Muscle of leg (tissue), 3 donors: ENCODE measurements at regions not wholly inside any gene's neighbourhood (a gene's known extent, or its start where the extent isn't known, plus 50 kb on each side); places are given as distances from the start of the nearest gene placed in this dataset.
"Not testable (repeated sequence)": the region's sequence is repeated elsewhere in the genome, so short reads cannot be mapped to it uniquely, and the experiment has no call there.

ENCODE experiments used
- DNase-seq: peaks from one replicate; pipeline ENCODE4 v3.0.0; 2013
- H3K27ac ChIP-seq: one replicate; pipeline ENCODE4 v1.5.1; 2013; ENCODE audit warnings: mild to moderate bottlenecking, low read length, control low read depth
- H3K27me3 ChIP-seq: one replicate; pipeline ENCODE4 v1.6.1; 2013; ENCODE audit warnings: low read length; ENCODE audit not compliant: control insufficient read depth, insufficient read depth
- H3K36me3 ChIP-seq: one replicate; pipeline ENCODE4 v1.6.1; 2013; ENCODE audit warnings: low read length; ENCODE audit not compliant: control insufficient read depth, insufficient read depth
- H3K4me1 ChIP-seq: one replicate; pipeline ENCODE4 v1.6.1; 2013; ENCODE audit warnings: low read length; ENCODE audit not compliant: control insufficient read depth, insufficient read depth
- H3K4me3 ChIP-seq: one replicate; pipeline ENCODE4 v1.5.1; 2013; ENCODE audit warnings: low read length, control low read depth
- H3K9me3 ChIP-seq: replicated peaks from 2 replicates; pipeline ENCODE4 v1.6.1; 2013; ENCODE audit warnings: low read depth, low read length; ENCODE audit not compliant: control insufficient read depth
- WGBS: methylation state at CpG from one replicate; pipeline ENCODE4 v1.1.5; 2013; ENCODE audit warnings: missing lambda C conversion rate; ENCODE audit not compliant: insufficient coverage; 5-methylcytosine and 5-hydroxymethylcytosine counted together

DNA sequence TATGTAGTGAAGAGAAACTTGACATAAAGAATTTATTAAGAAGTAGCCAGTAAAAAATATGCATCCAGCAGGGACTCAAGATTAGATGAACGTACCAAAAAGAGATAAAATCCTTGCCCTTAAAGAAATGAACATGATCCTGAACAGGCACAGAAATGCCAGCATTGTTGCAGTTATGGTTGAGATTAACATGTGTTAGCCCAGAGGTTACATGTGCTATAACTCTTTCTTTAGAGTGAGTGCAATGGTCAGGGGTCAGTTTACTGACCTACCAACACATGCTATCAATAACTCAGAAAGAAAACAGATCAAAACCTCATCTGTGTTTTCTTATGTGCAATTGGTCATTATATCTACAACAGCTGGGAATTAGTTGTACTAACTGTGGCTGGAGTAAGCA lies 166.1 kb upstream of the NDST3 start:
- Histone ChIP-seq H3K4me3 (no peak overlapping the region), H3K27ac (no peak overlapping the region), H3K36me3 (no peaks in the 10 kb centered on the region), H3K4me1 (no peaks in the 10 kb centered on the region), H3K27me3 (no peaks in the 10 kb centered on the region), H3K9me3 (no peaks in the 10 kb centered on the region)
- WGBS: 57% methylated on average over 1 of the region's 1 CpG
- DNase-seq: no peak

DNA sequence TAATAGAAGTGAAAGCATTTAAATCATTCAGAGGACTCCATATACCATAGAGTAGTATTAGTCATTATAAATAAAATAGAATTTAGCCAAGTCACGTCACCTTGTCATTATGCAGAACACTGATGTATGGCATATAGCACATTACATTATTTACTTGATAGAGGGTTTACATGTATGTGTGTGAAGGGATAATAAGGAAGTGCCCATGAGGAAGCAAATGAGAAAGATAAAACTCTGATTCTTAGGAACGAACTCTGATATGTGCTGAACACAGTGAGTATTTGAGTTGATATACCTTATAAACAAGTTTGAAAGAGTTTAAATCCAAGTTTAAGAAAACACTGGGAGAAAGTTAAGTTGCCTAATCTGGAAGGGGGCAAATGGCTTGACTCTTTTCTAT lies 160.5 kb upstream of the NDST3 start:
- Histone ChIP-seq H3K4me3 (no peak overlapping the region), H3K9me3 (no peaks in the 10 kb centered on the region), H3K27me3 (no peaks in the 10 kb centered on the region), H3K27ac (no peak overlapping the region), H3K36me3 (no peaks in the 10 kb centered on the region), H3K4me1 (no peaks in the 10 kb centered on the region)
- DNase-seq: no peak
- WGBS: no CpG with 5 or more reads among the region's 2 CpGs

DNA sequence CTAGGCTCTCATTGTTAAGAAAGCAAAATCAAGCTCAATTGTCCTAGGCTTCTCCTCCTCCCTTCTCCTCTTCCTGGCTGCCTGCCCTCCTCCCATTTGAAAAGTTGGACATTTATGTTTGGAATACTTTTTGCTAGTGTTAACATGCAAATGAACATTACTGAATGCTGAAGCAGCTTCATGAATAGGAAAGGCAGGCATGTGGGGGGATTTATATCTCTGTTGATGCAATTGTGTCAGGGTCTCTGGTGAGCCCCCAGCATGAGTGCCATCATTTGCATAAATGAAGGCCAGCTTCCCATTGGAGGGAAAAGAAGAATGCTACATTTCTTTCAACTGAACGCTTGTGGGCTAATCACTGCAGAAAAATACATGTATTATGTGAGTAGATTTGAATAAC lies 160.1 kb upstream of the NDST3 start:
- no CpG with 5 or more reads among the region's 1 CpG for WGBS
- Histone ChIP-seq H3K4me3 (no peak overlapping the region), H3K9me3 (no peaks in the 10 kb centered on the region), H3K4me1 (no peaks in the 10 kb centered on the region), H3K27ac (no peak overlapping the region), H3K36me3 (no peaks in the 10 kb centered on the region), H3K27me3 (no peaks in the 10 kb centered on the region)
- DNase-seq: peak; percentile 1

DNA sequence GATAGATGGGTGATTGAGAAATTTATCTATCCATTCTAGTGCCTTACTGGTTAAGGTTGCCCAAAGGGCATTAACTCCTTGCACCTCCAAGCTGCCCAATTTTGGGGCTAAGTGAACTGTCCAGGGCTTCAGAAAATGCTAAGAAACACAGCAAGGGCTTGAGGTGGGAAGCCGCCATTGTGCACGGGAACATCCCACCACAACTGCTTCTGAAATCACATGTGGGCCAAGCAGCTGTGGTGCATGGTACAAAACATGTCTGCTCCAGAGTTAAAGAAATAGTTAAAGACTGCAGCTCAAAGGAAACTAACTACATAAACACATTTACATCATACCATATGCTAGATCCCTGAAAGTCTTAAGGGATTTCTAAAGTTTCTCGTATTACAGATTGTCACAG lies 144.3 kb upstream of the NDST3 start:
- Histone ChIP-seq H3K27me3 (no peaks in the 10 kb centered on the region), H3K9me3 (no peaks in the 10 kb centered on the region), H3K4me3 (no peak overlapping the region), H3K4me1 (no peaks in the 10 kb centered on the region), H3K36me3 (no peaks in the 10 kb centered on the region), H3K27ac (no peak overlapping the region)
- peak; percentile 2 for DNase-seq
- no CpG with 5 or more reads among the region's 3 CpGs for WGBS

DNA sequence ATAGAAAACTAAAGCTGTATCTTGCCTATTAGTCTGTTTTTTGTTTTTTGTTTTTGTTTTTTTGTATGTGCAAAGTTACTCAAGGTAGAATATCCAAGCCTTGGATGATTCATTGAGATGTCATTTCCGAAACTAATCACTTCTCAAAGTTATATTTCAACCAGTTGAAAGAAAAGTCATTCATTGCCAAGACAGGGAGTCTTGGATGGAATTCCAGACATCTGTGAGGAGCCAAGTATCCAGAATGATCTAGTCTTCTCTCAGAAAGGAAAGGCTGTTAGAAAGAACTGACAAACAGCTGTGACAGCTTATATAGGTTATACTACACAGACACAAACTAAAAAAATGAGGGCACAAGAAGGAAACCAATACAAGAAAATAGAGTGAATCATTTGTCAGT lies 141.1 kb upstream of the NDST3 start:
- Histone ChIP-seq H3K4me3 (no peak overlapping the region), H3K4me1 (no peaks in the 10 kb centered on the region), H3K9me3 (no peaks in the 10 kb centered on the region), H3K27me3 (no peaks in the 10 kb centered on the region), H3K27ac (no peak overlapping the region), H3K36me3 (no peaks in the 10 kb centered on the region)
- no CpG with 5 or more reads among the region's 1 CpG for WGBS
- peak; percentile 57 for DNase-seq

DNA sequence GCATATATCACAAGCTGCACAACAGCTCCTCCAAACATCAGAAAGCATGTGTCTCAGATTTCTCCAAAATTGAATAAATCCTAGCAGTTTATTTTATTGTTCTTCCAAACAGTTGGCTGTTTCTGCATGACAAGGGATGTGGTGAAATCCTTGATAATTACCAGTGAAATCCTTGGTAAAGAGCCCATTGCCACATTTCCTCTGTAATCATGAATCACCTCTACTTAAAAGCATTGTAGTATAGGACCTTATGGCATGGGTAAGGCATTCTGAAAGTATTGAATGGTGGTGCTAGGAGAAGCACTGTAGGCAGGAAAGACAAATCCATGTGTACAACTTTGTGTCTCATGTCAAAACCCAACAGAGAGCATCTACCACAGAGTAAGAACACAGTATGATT lies 135.8 kb upstream of the NDST3 start:
- no peak for DNase-seq
- Histone ChIP-seq H3K27me3 (no peaks in the 10 kb centered on the region), H3K4me3 (no peak overlapping the region), H3K36me3 (no peaks in the 10 kb centered on the region), H3K4me1 (no peaks in the 10 kb centered on the region), H3K27ac (no peak overlapping the region), H3K9me3 (no peaks in the 10 kb centered on the region)

DNA sequence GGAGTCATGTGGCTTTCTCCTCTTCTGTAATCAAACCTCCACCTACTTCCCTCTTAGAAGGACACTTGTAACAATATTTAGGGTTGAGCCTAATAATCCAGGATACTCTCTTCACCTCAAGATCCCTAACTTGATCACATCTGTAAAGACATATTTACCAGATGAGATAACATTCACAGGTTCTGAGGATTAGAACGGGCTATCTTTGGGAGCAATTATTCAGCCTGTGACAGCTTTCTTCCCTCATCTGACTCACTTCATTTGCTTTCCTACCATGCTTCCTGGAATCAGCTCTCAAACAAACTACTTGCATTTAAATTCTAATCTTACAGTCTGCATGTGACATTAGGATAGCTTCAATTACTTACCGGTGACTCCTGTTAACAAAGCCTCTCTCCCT lies 133.5 kb upstream of the NDST3 start:
- WGBS: 50% methylated on average over 1 of the region's 2 CpGs
- H3K27ac ChIP-seq: no peak overlapping the region
- H3K4me1 ChIP-seq: no peaks in the 10 kb centered on the region

DNA sequence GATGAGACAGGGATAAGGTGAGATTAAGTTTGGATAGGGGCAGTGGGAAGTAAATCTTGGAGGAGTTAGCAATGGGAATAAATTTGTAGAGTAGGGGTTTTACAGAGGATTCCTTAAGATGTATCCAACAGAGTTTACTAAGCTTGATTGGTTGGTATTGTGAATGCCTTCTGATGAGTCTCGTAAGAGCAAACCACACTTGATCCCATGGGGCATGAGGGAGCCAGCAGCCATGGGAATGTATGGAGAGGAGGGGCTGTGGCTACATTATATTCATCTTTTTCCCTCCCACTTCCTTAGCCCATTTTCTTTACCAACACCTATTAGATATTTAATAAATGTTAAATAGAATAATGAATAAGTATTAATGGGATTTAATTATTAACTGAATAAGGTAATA lies 126.6 kb upstream of the NDST3 start:
- H3K27me3 ChIP-seq: no peaks in the 10 kb centered on the region
- H3K36me3 ChIP-seq: no peaks in the 10 kb centered on the region
- no CpG with 5 or more reads among the region's 1 CpG for whole genome bisulfite sequencing
- no peaks in the 10 kb centered on the region for H3K9me3 ChIP-seq
- no peak for DNase-seq
- no peak overlapping the region for H3K27ac ChIP-seq
- H3K4me1 ChIP-seq: no peaks in the 10 kb centered on the region
- no peak overlapping the region for H3K4me3 ChIP-seq

More for the DNA sequence above, 133.5 kb upstream of the NDST3 start:
- H3K36me3 ChIP-seq: no peaks in the 10 kb centered on the region
- H3K27me3 ChIP-seq: no peaks in the 10 kb centered on the region
- H3K4me3 ChIP-seq: no peak overlapping the region
- no peaks in the 10 kb centered on the region for H3K9me3 ChIP-seq
- DNase-seq: no peak

DNA sequence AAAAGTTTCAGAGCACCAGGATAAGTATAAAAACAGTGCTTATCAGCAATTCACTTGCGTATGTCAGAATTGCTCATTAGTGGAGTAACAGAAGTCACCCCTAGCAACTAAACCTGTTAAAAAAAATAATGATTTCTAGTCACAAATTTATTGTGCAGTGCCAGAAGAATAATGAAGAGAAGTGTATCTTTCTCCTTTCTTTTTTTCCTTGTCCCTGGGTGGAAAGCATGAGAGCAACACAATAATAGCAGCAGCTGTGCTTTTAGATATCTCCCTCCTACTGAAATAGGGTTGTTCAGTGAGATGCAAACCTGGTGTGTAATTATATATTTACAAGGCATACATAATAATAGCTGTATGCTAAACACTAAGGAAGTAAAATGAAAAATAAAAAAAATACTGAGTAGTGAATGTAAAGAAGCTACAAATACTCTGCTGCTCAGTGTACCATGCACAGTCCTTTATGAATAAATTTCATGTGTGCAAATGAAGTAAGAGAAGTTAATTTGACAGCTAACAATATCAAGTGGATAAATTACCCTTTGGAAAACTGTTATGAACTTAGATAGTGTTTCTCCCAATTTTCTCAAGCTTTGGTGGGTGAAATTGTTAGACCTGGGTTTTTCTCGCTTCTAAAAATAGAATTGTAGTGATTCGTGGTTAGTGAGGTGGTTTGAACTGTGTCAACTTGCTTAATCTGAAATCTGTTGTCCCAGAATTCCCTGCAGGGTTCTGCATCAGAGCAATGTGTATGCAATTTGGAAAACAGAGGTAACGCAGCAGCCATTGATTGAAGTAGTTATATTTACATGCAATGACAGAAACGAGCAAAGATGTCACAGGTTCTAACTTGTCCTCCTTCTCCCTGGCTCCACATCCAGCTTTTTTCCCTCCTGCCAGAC lies 125.7 kb upstream of the NDST3 start:
- 33% methylated on average over 1 of the region's 5 CpGs for WGBS
- no peak for DNase-seq
- no peak overlapping the region for H3K27ac ChIP-seq

DNA sequence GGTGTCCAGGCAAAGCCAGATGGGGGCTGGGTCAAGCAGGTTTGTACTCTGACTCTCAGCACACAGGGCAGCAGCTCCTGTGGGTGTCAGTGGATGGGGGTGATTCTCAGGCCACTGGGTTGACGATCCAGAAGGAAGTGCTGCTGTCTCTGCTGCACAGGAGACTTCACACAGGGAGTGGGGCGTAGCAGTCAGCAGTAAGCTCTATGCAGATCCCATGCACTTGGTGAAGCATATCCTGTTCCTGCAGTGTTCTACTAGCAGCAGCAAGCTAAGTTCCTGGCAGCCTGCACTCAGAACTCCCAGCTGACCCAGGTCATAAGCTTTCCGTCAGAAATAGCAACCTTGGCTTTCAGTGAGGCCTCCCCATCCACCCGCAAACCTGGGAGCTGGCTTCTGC lies 117.6 kb upstream of the NDST3 start:
- H3K4me1 ChIP-seq: no peaks in the 10 kb centered on the region
- WGBS: 49% methylated on average over 4 of the region's 4 CpGs
- DNase-seq: no peak
- H3K27ac ChIP-seq: no peak overlapping the region
- H3K4me3 ChIP-seq: no peak overlapping the region
- H3K27me3 ChIP-seq: no peaks in the 10 kb centered on the region
- H3K9me3 ChIP-seq: peaks cover 3% of the 10 kb centered on the region
- H3K36me3 ChIP-seq: no peaks in the 10 kb centered on the region

More for the DNA sequence above, 125.7 kb upstream of the NDST3 start:
- Histone ChIP-seq H3K4me3 (no peak overlapping the region), H3K27me3 (no peaks in the 10 kb centered on the region), H3K4me1 (no peaks in the 10 kb centered on the region), H3K36me3 (no peaks in the 10 kb centered on the region), H3K9me3 (no peaks in the 10 kb centered on the region)

DNA sequence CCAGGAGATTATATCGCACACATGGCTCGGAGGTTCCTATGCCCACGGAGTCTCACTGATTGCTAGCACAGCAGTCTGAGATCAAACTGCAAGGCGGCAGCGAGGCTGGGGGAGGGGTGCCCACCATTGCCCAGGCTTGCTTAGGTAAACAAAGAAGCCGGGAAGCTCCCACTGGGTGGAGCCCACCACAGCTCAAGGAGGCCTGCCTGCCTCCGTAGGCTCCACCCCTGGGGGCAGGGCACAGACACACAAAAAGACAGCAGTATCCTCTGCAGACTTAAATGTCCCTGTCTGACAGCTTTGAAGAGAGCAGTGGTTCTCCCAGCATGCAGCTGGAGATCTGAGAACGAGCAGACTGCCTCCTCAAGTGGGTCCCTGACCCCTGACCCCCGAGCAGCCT lies 112.0 kb upstream of the NDST3 start:
- H3K27me3 ChIP-seq, H3K4me1 ChIP-seq, H3K36me3 ChIP-seq, DNase-seq, H3K9me3 ChIP-seq, H3K4me3 ChIP-seq, H3K27ac ChIP-seq: not testable (repeated sequence)
- 86% methylated on average over 6 of the region's 9 CpGs for WGBS
